OCI-LY1 (cell line): ENCODE measurements at regions not wholly inside any gene's neighbourhood (a gene's known extent, or its start where the extent isn't known, plus 50 kb on each side); places are given as distances from the start of the nearest gene placed in this dataset.

Source experiments
- H2AFZ ChIP-seq: fragments of 200-600 bp; sonication (generic), shearing (Covaris generic); 2 replicates; pipeline ENCODE4 v1.6.0; 2014; ENCODE audit warnings: antibody characterized with exemption, mild to moderate bottlenecking, low read length
- H3F3A ChIP-seq: fragments of 200-600 bp; sonication (generic), shearing (Covaris generic); 2 replicates; pipeline ENCODE4 v1.6.0; 2014; ENCODE audit warnings: mild to moderate bottlenecking, antibody characterized with exemption, low read length, moderate library complexity; ENCODE audit not compliant: insufficient read depth
- H3K27ac ChIP-seq: fragments of 200-600 bp; sonication (generic); 2 replicates; pipeline ENCODE4 v1.5.1; 2014; ENCODE audit warnings: low read length, mixed run types, mild to moderate bottlenecking, low read depth; ENCODE audit not compliant: poor library complexity, severe bottlenecking
- H3K27me3 ChIP-seq: fragments of 200-600 bp; sonication (generic); 2 replicates; pipeline ENCODE4 v1.6.0; 2014; ENCODE audit warnings: antibody characterized with exemption, mild to moderate bottlenecking, low read length, moderate library complexity; ENCODE audit not compliant: insufficient read depth
- H3K36me3 ChIP-seq: fragments of 200-600 bp; sonication (generic); 2 replicates; pipeline ENCODE4 v1.6.1; 2014; ENCODE audit warnings: mild to moderate bottlenecking, antibody characterized with exemption, low read length, moderate library complexity, mixed read lengths; ENCODE audit not compliant: insufficient read depth
- H3K4me1 ChIP-seq: fragments of 200-600 bp; sonication (generic); 2 replicates; pipeline ENCODE4 v1.5.1; 2014; ENCODE audit warnings: mild to moderate bottlenecking, low read length, moderate library complexity; ENCODE audit not compliant: insufficient read depth, severe bottlenecking
- H3K4me2 ChIP-seq: fragments of 200-600 bp; sonication (generic), shearing (Covaris generic); 2 replicates; pipeline ENCODE4 v1.6.1; 2014; ENCODE audit warnings: low read length
- H3K4me3 ChIP-seq: fragments of 200-600 bp; sonication (generic); 2 replicates; pipeline ENCODE4 v1.5.1; 2014; ENCODE audit warnings: low read length, low read depth, mild to moderate bottlenecking, mixed read lengths; ENCODE audit not compliant: poor library complexity, severe bottlenecking
- H3K79me2 ChIP-seq: fragments of 200-600 bp; shearing (Covaris generic); 2 replicates; pipeline ENCODE4 v1.6.1; 2016; ENCODE audit warnings: mixed run types, low read length, mixed read lengths; ENCODE audit not compliant: insufficient read depth
- H3K9ac ChIP-seq: fragments of 200-600 bp; sonication (generic), shearing (Covaris generic); 2 replicates; pipeline ENCODE4 v1.6.1; 2014; ENCODE audit warnings: mild to moderate bottlenecking, low read length, mixed read lengths
- H3K9me2 ChIP-seq: fragments of 200-600 bp; sonication (generic), shearing (Covaris generic); 2 replicates; pipeline ENCODE4 v1.6.1; 2014; ENCODE audit warnings: low read depth, mild to moderate bottlenecking, low read length, mixed read lengths
- H3K9me3 ChIP-seq: fragments of 200-600 bp; shearing (Covaris generic); 2 replicates; pipeline ENCODE4 v1.6.1; 2014; ENCODE audit warnings: low read length, mixed read lengths
- H4K20me1 ChIP-seq: fragments of 200-600 bp; sonication (generic), shearing (Covaris generic); 2 replicates; pipeline ENCODE4 v1.6.0; 2016; ENCODE audit warnings: mild to moderate bottlenecking, low read length; ENCODE audit not compliant: insufficient read depth
- EZH2 ChIP-seq: fragments of 200-600 bp; sonication (generic), shearing (Covaris generic); IDR thresholded peaks from 2 replicates; pipeline ENCODE4 v1.8.0; 2017; ENCODE audit warnings: borderline replicate concordance, mixed run types, mild to moderate bottlenecking, antibody characterized with exemption, low read length, moderate library complexity, mixed read lengths
- TF ChIP-seq, protein P1 (sequence below): fragments of 200-600 bp; sonication (generic), shearing (Covaris generic); IDR thresholded peaks from 2 replicates; pipeline ENCODE4 v1.5.1; 2017; ENCODE audit warnings: mild to moderate bottlenecking, antibody characterized with exemption, low read length, moderate library complexity, mixed read lengths

GRCh38 chrX:122667667-122668066, 516.4 kb upstream of the GRIA3 start:
- Histone ChIP-seq H3K4me3 (no peak overlapping the region), H3K4me2 (no peak overlapping the region), H3K36me3 (no peaks in the 10 kb centered on the region), H3K9me3 (no peaks in the 10 kb centered on the region), H4K20me1 (no peaks in the 10 kb centered on the region), H3K27me3 (no peaks in the 10 kb centered on the region), H3K9ac (no peak overlapping the region), H3K79me2 (no peaks in the 10 kb centered on the region), H3F3A (no peaks in the 10 kb centered on the region), H2AFZ (no peak overlapping the region), H3K9me2 (no peaks in the 10 kb centered on the region), H3K27ac (no peak overlapping the region), H3K4me1 (no peaks in the 10 kb centered on the region)
- TF ChIP-seq, protein P1, sequence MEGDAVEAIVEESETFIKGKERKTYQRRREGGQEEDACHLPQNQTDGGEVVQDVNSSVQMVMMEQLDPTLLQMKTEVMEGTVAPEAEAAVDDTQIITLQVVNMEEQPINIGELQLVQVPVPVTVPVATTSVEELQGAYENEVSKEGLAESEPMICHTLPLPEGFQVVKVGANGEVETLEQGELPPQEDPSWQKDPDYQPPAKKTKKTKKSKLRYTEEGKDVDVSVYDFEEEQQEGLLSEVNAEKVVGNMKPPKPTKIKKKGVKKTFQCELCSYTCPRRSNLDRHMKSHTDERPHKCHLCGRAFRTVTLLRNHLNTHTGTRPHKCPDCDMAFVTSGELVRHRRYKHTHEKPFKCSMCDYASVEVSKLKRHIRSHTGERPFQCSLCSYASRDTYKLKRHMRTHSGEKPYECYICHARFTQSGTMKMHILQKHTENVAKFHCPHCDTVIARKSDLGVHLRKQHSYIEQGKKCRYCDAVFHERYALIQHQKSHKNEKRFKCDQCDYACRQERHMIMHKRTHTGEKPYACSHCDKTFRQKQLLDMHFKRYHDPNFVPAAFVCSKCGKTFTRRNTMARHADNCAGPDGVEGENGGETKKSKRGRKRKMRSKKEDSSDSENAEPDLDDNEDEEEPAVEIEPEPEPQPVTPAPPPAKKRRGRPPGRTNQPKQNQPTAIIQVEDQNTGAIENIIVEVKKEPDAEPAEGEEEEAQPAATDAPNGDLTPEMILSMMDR: no peak
- TF ChIP-seq EZH2: no peak

- H3K36me3 ChIP-seq: no peaks in the 10 kb centered on the region
- no peak overlapping the region for H2AFZ ChIP-seq
- no peaks in the 10 kb centered on the region for H3K9me3 ChIP-seq
- H3F3A ChIP-seq: no peaks in the 10 kb centered on the region
- no peaks in the 10 kb centered on the region for H3K79me2 ChIP-seq
- H3K4me2 ChIP-seq: no peak overlapping the region
- H3K9ac ChIP-seq: no peak overlapping the region
- no peaks in the 10 kb centered on the region for H3K9me2 ChIP-seq
- no peak overlapping the region for H3K4me3 ChIP-seq
- no peak for TF ChIP-seq EZH2
- TF ChIP-seq, protein P1: no peak
- no peaks in the 10 kb centered on the region for H3K27me3 ChIP-seq
- no peaks in the 10 kb centered on the region for H3K4me1 ChIP-seq
- H3K27ac ChIP-seq: no peak overlapping the region
- H4K20me1 ChIP-seq: no peaks in the 10 kb centered on the region
These were observed 480.3 kb upstream of the GRIA3 start for GRCh38 chrX:122703762-122704161.

- Histone ChIP-seq H3K9ac (no peak overlapping the region), H3K9me2 (no peaks in the 10 kb centered on the region), H4K20me1 (no peaks in the 10 kb centered on the region), H3K79me2 (no peaks in the 10 kb centered on the region), H2AFZ (no peak overlapping the region), H3K9me3 (no peaks in the 10 kb centered on the region), H3K27me3 (no peaks in the 10 kb centered on the region), H3K4me3 (no peak overlapping the region), H3F3A (no peaks in the 10 kb centered on the region), H3K27ac (no peak overlapping the region), H3K4me2 (no peak overlapping the region), H3K36me3 (no peaks in the 10 kb centered on the region), H3K4me1 (no peaks in the 10 kb centered on the region)
- TF ChIP-seq EZH2: no peak
- TF ChIP-seq, protein P1: no peak
These were observed 444.3 kb upstream of the GRIA3 start for GRCh38 chrX:122739770-122740169.
